A549 (cell line): ENCODE measurements at regions not wholly inside any gene's neighbourhood (a gene's known extent, or its start where the extent isn't known, plus 50 kb on each side); places are given as distances from the start of the nearest gene placed in this dataset.

Experiments
- ATAC-seq, 2 experiments: fragments of 200-7000 bp in 1 of 2; fragments of >200 bp in 1 of 2; cut with Nextera tagmentation in 1 of 2; cut with Tn5 transposase in 1 of 2; 3 replicates each; pipeline versions ENCODE4 v1.8.0 to v1.9.1; 2018 to 2020; ENCODE audit warnings: mild to moderate bottlenecking in 1 of 2, moderate library complexity in 1 of 2
- CTCF ChIA-PET: fragments of 300-600 bp; sonication (Branson Sonifier 250); formaldehyde crosslinking; extraction: SDS; loops from one replicate; lab custom pipeline; 2021; ENCODE audit warnings: antibody characterized with exemption, inconsistent platforms; lab: Yijun Ruan, JAX
- POLR2A ChIA-PET: fragments of 350-600 bp; formaldehyde crosslinking; extraction: SDS; loops from one replicate; lab custom pipeline; 2021; ENCODE audit warnings: antibody characterized with exemption, inconsistent platforms; lab: Yijun Ruan, JAX
- DNase-seq, 2 experiments: peaks; one replicate each; pipeline versions ENCODE4 v3.0.0 to v3.0.0-alpha.2; 2011 to 2016; ENCODE audit warnings: low read depth in 1 of 2, low spot score in 1 of 2
- FAIRE-seq: peaks from 2 replicates; lab custom pipeline; 2011; peaks lifted over from hg19 to GRCh38; lab: Jason Lieb, UNC
- H3K27ac ChIP-seq, 2 experiments: fragments of >200 bp; sonication (Bioruptor Twin); formaldehyde crosslinking; 3 replicates each; pipeline ENCODE4 v1.5.1; 2016 to 2017
- H3K4me1 ChIP-seq: fragments of >200 bp; sonication (Bioruptor Twin); formaldehyde crosslinking; 3 replicates; pipeline ENCODE4 v1.6.1; 2016
- H3K4me2 ChIP-seq: fragments of >200 bp; sonication (Bioruptor Twin); formaldehyde crosslinking; 3 replicates; pipeline ENCODE4 v1.6.1; 2016
- H3K4me3 ChIP-seq: fragments of >200 bp; sonication (Bioruptor Twin); formaldehyde crosslinking; 3 replicates; pipeline ENCODE4 v1.5.1; 2016
- H3K9me3 ChIP-seq: fragments of >200 bp; sonication (Bioruptor Twin); formaldehyde crosslinking; 3 replicates; pipeline ENCODE4 v1.6.1; 2016
- BCL3 ChIP-seq: fragments of >200 bp; sonication (Bioruptor Twin); formaldehyde crosslinking; IDR thresholded peaks from 3 replicates; pipeline ENCODE4 v1.6.1; 2016
- CHD2 ChIP-seq: fragments of 150-350 bp; IDR thresholded peaks from 2 replicates; pipeline ENCODE4 v1.6.1; 2014; ENCODE audit warnings: low read length; ENCODE audit not compliant: partially characterized antibody
- ELK1 ChIP-seq: fragments of 150-350 bp; IDR thresholded peaks from 2 replicates; pipeline ENCODE4 v1.6.1; 2014; ENCODE audit warnings: low read depth, mild to moderate bottlenecking, low read length
- EP300 ChIP-seq, 2 experiments: fragments of >200 bp; sonication (Bioruptor Twin); formaldehyde crosslinking; IDR thresholded peaks; 2 replicates in 1 of 2; 3 replicates in 1 of 2; pipeline ENCODE4 v1.6.1; 2016 to 2017
- ESRRA ChIP-seq: fragments of 150-350 bp; IDR thresholded peaks from 2 replicates; pipeline ENCODE4 v1.6.1; 2014; ENCODE audit warnings: mild to moderate bottlenecking, low read length, borderline replicate concordance
- FOXS1 ChIP-seq: fragments of 250-450 bp; sonication (Bioruptor Pico); IDR thresholded peaks from 2 replicates; pipeline ENCODE4 v1.5.0; 2020; ENCODE audit warnings: mild to moderate bottlenecking, moderate library complexity
- HES2 ChIP-seq: fragments of >200 bp; sonication (Bioruptor Twin); formaldehyde crosslinking; IDR thresholded peaks from 2 replicates; pipeline ENCODE4 v1.6.1; 2016
- HMGXB4 ChIP-seq: fragments of 250-450 bp; sonication (Bioruptor Pico); IDR thresholded peaks from 2 replicates; pipeline ENCODE4 v1.5.0; 2021; ENCODE audit warnings: mild to moderate bottlenecking, moderate library complexity, borderline replicate concordance
- MAFK ChIP-seq: fragments of 450-650 bp; IDR thresholded peaks from 2 replicates; pipeline ENCODE4 v1.6.1; 2014; ENCODE audit not compliant: partially characterized antibody
- MAX ChIP-seq: IDR thresholded peaks from 2 replicates; pipeline ENCODE4 v1.6.1; 2012
- MYC ChIP-seq: IDR thresholded peaks from 2 replicates; pipeline ENCODE4 v1.6.1; 2012; ENCODE audit warnings: mild to moderate bottlenecking, inconsistent platforms, low read length, improper control_type of control experiment, borderline replicate concordance
- NFE2L2 ChIP-seq: fragments of 150-350 bp; conservative IDR thresholded peaks from 2 replicates; pipeline ENCODE4 v1.6.1; 2014; ENCODE audit warnings: low read length
- NR3C1 ChIP-seq: fragments of >200 bp; sonication (Bioruptor Twin); formaldehyde crosslinking; IDR thresholded peaks from 3 replicates; pipeline ENCODE4 v1.6.1; 2017
- PBX3 ChIP-seq: IDR thresholded peaks from 2 replicates; pipeline ENCODE4 v1.6.1; 2012
- RNF2 ChIP-seq: fragments of 200-600 bp; sonication (generic); IDR thresholded peaks from 2 replicates; pipeline ENCODE4 v1.6.1; 2016; ENCODE audit warnings: low read depth, mild to moderate bottlenecking, antibody characterized with exemption, moderate library complexity, borderline replicate concordance
- SMC3 ChIP-seq: fragments of >200 bp; sonication (Bioruptor Twin); formaldehyde crosslinking; IDR thresholded peaks from 3 replicates; pipeline ENCODE4 v1.6.1; 2018; ENCODE audit warnings: inconsistent platforms
- USF2 ChIP-seq: fragments of 450-650 bp; IDR thresholded peaks from 2 replicates; pipeline ENCODE4 v1.6.1; 2014; ENCODE audit warnings: antibody characterized with exemption
- ZC3H11A ChIP-seq: fragments of 450-650 bp; IDR thresholded peaks from 2 replicates; pipeline ENCODE4 v1.6.1; 2014; ENCODE audit warnings: antibody characterized with exemption, mild to moderate bottlenecking
- WGBS: methylation state at CpG from one replicate; pipeline ENCODE4 v1.1.6; 2017; ENCODE audit errors: missing lambda C conversion rate; 5-methylcytosine and 5-hydroxymethylcytosine counted together

- no peak for TF ChIP-seq PBX3
- TF ChIP-seq RNF2 = no peak
- TF ChIP-seq HES2 = no peak
- no peak for TF ChIP-seq ZC3H11A
- no peak for TF ChIP-seq SMC3
- no peak for TF ChIP-seq NR3C1
- TF ChIP-seq MAFK = no peak
- TF ChIP-seq ELK1 = no peak
- TF ChIP-seq NFE2L2 = no peak
- TF ChIP-seq, all 56 proteins: peak for 0
- Histone ChIP-seq H3K4me3 (no peak overlapping the region), H3K4me2 (no peak overlapping the region), H3K9me3 (no peaks in the 10 kb centered on the region), H3K4me1 (no peaks in the 10 kb centered on the region), H3K27ac (no peak overlapping the region)
- ChIA-PET POLR2A (no interaction called here), CTCF (no interaction called here)
- ATAC-seq (no peak), DNase-seq (no peak), FAIRE-seq (no peak)
These were observed 232.2 kb upstream of the GRIN3A start for GRCh38 chr9:101970609-101971008.

- CTCF ChIA-PET = no interaction called here
- Histone ChIP-seq H3K4me3 (no peak overlapping the region), H3K4me2 (no peak overlapping the region), H3K9me3 (no peaks in the 10 kb centered on the region), H3K27ac (no peak overlapping the region), H3K4me1 (no peaks in the 10 kb centered on the region)
- POLR2A ChIA-PET = no interaction called here
- ATAC-seq (no peak), DNase-seq (no peak), FAIRE-seq (no peak)
- TF ChIP-seq MAFK = peak; percentile 85
- TF ChIP-seq FOXS1 (CRISPR knock-in tag) = no peak
- 39% methylated on average over 1 of the region's 1 CpG for WGBS
These were observed 229.9 kb upstream of the GRIN3A start for GRCh38 chr9:101968392-101968791.

- no peak for TF ChIP-seq EP300 (IDR thresholded peaks at IDR 0.05)
- no peak for TF ChIP-seq MYC
- TF ChIP-seq HMGXB4 = no peak
- TF ChIP-seq NR3C1 = no peak
- no peak for TF ChIP-seq USF2
- TF ChIP-seq CHD2 = no peak
- no peak for TF ChIP-seq RNF2
- TF ChIP-seq MAX = no peak
- no peak for TF ChIP-seq BCL3
- TF ChIP-seq ESRRA = no peak
- POLR2A ChIA-PET = no interaction called here
These were observed 228.2 kb upstream of the GRIN3A start for GRCh38 chr9:101966691-101967090.

More at GRCh38 chr9:101966691-101967090, 228.2 kb upstream of the GRIN3A start:
- Histone ChIP-seq H3K9me3 (no peaks in the 10 kb centered on the region), H3K4me2 (no peak overlapping the region), H3K4me3 (no peak overlapping the region), H3K27ac (no peak overlapping the region), H3K4me1 (no peaks in the 10 kb centered on the region)
- DNase-seq (no peak), FAIRE-seq (no peak), ATAC-seq (no peak)
- CTCF ChIA-PET = no interaction called here
- 0% methylated on average over 1 of the region's 1 CpG for WGBS
